HepG2 (cell line): ENCODE measurements at regions not wholly inside any gene's neighbourhood (a gene's known extent, or its start where the extent isn't known, plus 50 kb on each side); places are given as distances from the start of the nearest gene placed in this dataset.

Experiments used
- AHDC1 ChIP-seq: sonication (generic); formaldehyde crosslinking; IDR thresholded peaks from 2 replicates; pipeline ENCODE4 v1.5.1; 2020; ENCODE audit warnings: mild to moderate bottlenecking, missing genetic modification reagents, borderline replicate concordance
- ATF7 ChIP-seq, 2 experiments: fragments of 450-650 bp in 1 of 2; sonication (generic) in 1 of 2; formaldehyde crosslinking in 1 of 2; IDR thresholded peaks; 2 replicates each; pipeline versions ENCODE4 v1.4.0 to v1.6.1; 2016 to 2020; ENCODE audit warnings: antibody characterized with exemption in 1 of 2, mild to moderate bottlenecking in 1 of 2, missing genetic modification reagents in 1 of 2
- ELF1 ChIP-seq: sonication (generic); formaldehyde crosslinking; IDR thresholded peaks from 2 replicates; pipeline ENCODE4 v1.4.0; 2020; ENCODE audit warnings: missing genetic modification reagents
- ELK4 ChIP-seq: sonication (generic); formaldehyde crosslinking; IDR thresholded peaks from 2 replicates; pipeline ENCODE4 v1.9.0; 2021; ENCODE audit warnings: missing genetic modification reagents, borderline replicate concordance
- ISL2 ChIP-seq: sonication (generic); formaldehyde crosslinking; IDR thresholded peaks from 2 replicates; pipeline ENCODE4 v1.5.0; 2020; ENCODE audit warnings: missing genetic modification reagents
- MAZ ChIP-seq, 2 experiments: sonication (generic) in 1 of 2; formaldehyde crosslinking in 1 of 2; IDR thresholded peaks; 2 replicates each; pipeline versions ENCODE4 v1.5.0 to v1.6.1; 2012 to 2020; ENCODE audit warnings: low read depth in 2 of 2, mild to moderate bottlenecking in 2 of 2, borderline replicate concordance in 1 of 2, improper control_type of control experiment in 1 of 2, low read length in 1 of 2, missing genetic modification reagents in 1 of 2, moderate library complexity in 1 of 2
- RAD51 ChIP-seq: fragments of 450-650 bp; IDR thresholded peaks from 2 replicates; pipeline ENCODE4 v1.6.1; 2016; ENCODE audit warnings: borderline replicate concordance
- TFDP1 ChIP-seq: IDR thresholded peaks from 2 replicates; pipeline ENCODE4 v1.6.1; 2016; ENCODE audit warnings: missing compliant biosample characterization, missing genetic modification reagents, borderline replicate concordance
- ZBTB39 ChIP-seq: sonication (generic); formaldehyde crosslinking; IDR thresholded peaks from 2 replicates; pipeline ENCODE4 v1.5.0; 2020; ENCODE audit warnings: missing genetic modification reagents
- ZFP36L1 ChIP-seq: sonication (generic); formaldehyde crosslinking; IDR thresholded peaks from 2 replicates; pipeline ENCODE4 v1.8.0; 2022; ENCODE audit warnings: mild to moderate bottlenecking, missing genetic modification reagents, moderate library complexity
- ZNF160 ChIP-seq: sonication (generic); formaldehyde crosslinking; IDR thresholded peaks from 2 replicates; pipeline ENCODE4 v1.8.0; 2022; ENCODE audit warnings: mild to moderate bottlenecking, inconsistent platforms, missing genetic modification reagents
- ZNF441 ChIP-seq: sonication (generic); formaldehyde crosslinking; IDR thresholded peaks from 2 replicates; pipeline ENCODE4 v1.7.0; 2021; ENCODE audit warnings: missing genetic modification reagents, borderline replicate concordance
- ZNF672 ChIP-seq: sonication (generic); formaldehyde crosslinking; IDR thresholded peaks from 2 replicates; pipeline ENCODE4 v1.8.1; 2022; ENCODE audit warnings: missing genetic modification reagents
- ZSCAN29 ChIP-seq: sonication (generic); formaldehyde crosslinking; conservative IDR thresholded peaks from 2 replicates; pipeline ENCODE4 v1.4.0; 2020; ENCODE audit warnings: mild to moderate bottlenecking, missing genetic modification reagents
- ZSCAN5A ChIP-seq: sonication (generic); formaldehyde crosslinking; IDR thresholded peaks from 2 replicates; pipeline ENCODE4 v1.8.0; 2022; ENCODE audit warnings: mild to moderate bottlenecking, missing genetic modification reagents, borderline replicate concordance

- no peak for TF ChIP-seq ISL2
- TF ChIP-seq ELF1 = no peak
- TF ChIP-seq ZNF672 = no peak
- no peak for TF ChIP-seq ATF7 (IDR thresholded peaks at IDR 0.05)
- 0 out of 2 replicates have a peak, but pooled peaks have one; percentile 72 for TF ChIP-seq ATF7 (CRISPR knock-in tag; IDR thresholded peaks at IDR 0.05)
- TF ChIP-seq ZSCAN29 (CRISPR knock-in tag) = peak; percentile 56; the same call in 1 of the 2 replicates
- TF ChIP-seq AHDC1 (CRISPR knock-in tag) = no peak
- no peak for TF ChIP-seq ZFP36L1 (CRISPR knock-in tag)
- no peak for TF ChIP-seq RAD51
- TF ChIP-seq TFDP1 = no peak
- TF ChIP-seq MAZ (IDR thresholded peaks at IDR 0.05; ENCODE audit: borderline replicate concordance, low read depth, low read length) = no peak
- no peak for TF ChIP-seq MAZ (CRISPR knock-in tag; IDR thresholded peaks at IDR 0.05; ENCODE audit: low read depth)
- TF ChIP-seq ZBTB39 (CRISPR knock-in tag) = no peak; the same call in 1 of the 2 replicates
- TF ChIP-seq ELK4 (CRISPR knock-in tag) = no peak
- no peak for TF ChIP-seq ZNF441 (CRISPR knock-in tag)
- TF ChIP-seq ZNF160 = no peak
- TF ChIP-seq ZSCAN5A (CRISPR knock-in tag) = no peak
Measured at GRCh38 chr20:25865715-25866656, 169.3 kb upstream of the ZNF337 start (continued).
